GM23338 (cell line): ENCODE measurements at regions not wholly inside any gene's neighbourhood (a gene's known extent, or its start where the extent isn't known, plus 50 kb on each side); places are given as distances from the start of the nearest gene placed in this dataset.

Experiments
- CREB1 ChIP-seq: fragments of 250-450 bp; sonication (Bioruptor Pico); IDR thresholded peaks from 2 replicates; pipeline ENCODE4 v1.5.0; 2020; ENCODE audit warnings: low read depth, mild to moderate bottlenecking, moderate library complexity
- EZH2 ChIP-seq: fragments of 200-600 bp; sonication (generic); IDR thresholded peaks from one replicate; pipeline ENCODE4 v1.8.0; 2017; ENCODE audit warnings: antibody characterized with exemption, mild to moderate bottlenecking, low read depth; ENCODE audit not compliant: unreplicated experiment
- EZH2phosphoT487 ChIP-seq: fragments of 200-600 bp; sonication (generic); IDR thresholded peaks from one replicate; pipeline ENCODE4 v1.8.1; 2018; ENCODE audit warnings: antibody characterized with exemption; ENCODE audit not compliant: unreplicated experiment
- JUNB ChIP-seq: IDR thresholded peaks from one replicate; pipeline ENCODE4 v1.6.1; 2016; ENCODE audit warnings: antibody characterized with exemption; ENCODE audit not compliant: unreplicated experiment
- NANOG ChIP-seq: IDR thresholded peaks from 2 replicates; pipeline ENCODE4 v1.6.1; 2016; ENCODE audit warnings: antibody characterized with exemption, borderline replicate concordance
- POLR2AphosphoS5 ChIP-seq: IDR thresholded peaks from 2 replicates; pipeline ENCODE4 v1.6.1; 2016; ENCODE audit warnings: antibody characterized with exemption, low read depth
- STAT1 ChIP-seq: IDR thresholded peaks from one replicate; pipeline ENCODE4 v1.6.1; 2016; ENCODE audit warnings: antibody characterized with exemption; ENCODE audit not compliant: unreplicated experiment
- ZNF114 ChIP-seq: fragments of 250-450 bp; sonication (Bioruptor Pico); IDR thresholded peaks from 2 replicates; pipeline ENCODE4 v1.5.0; 2020; ENCODE audit warnings: mild to moderate bottlenecking, moderate library complexity
- ZNF331 ChIP-seq: fragments of 250-450 bp; sonication (Bioruptor Pico); IDR thresholded peaks from 2 replicates; pipeline ENCODE4 v1.5.0; 2020; ENCODE audit warnings: low read depth, mild to moderate bottlenecking, moderate library complexity
- TF ChIP-seq, protein P1 (sequence below), 2 experiments: fragments of 200-600 bp in 1 of 2; sonication (generic) in 1 of 2; conservative IDR thresholded peaks; 2 replicates each; pipeline versions ENCODE4 v1.5.1 to v1.6.1; 2016 to 2017; ENCODE audit warnings: antibody characterized with exemption in 2 of 2, low read depth in 2 of 2, mild to moderate bottlenecking in 2 of 2, moderate library complexity in 1 of 2
- TF ChIP-seq, protein P2 (sequence below): IDR thresholded peaks from one replicate; pipeline ENCODE4 v1.6.1; 2018; ENCODE audit warnings: antibody characterized with exemption; ENCODE audit not compliant: unreplicated experiment
- TF ChIP-seq, protein P3 (sequence below): IDR thresholded peaks from 2 replicates; pipeline ENCODE4 v1.6.1; 2016; ENCODE audit warnings: antibody characterized with exemption
- TF ChIP-seq, protein P4 (sequence below): fragments of 250-450 bp; sonication (Bioruptor Pico); IDR thresholded peaks from 2 replicates; pipeline ENCODE4 v1.5.0; 2020; ENCODE audit warnings: mild to moderate bottlenecking, moderate library complexity

DNA sequence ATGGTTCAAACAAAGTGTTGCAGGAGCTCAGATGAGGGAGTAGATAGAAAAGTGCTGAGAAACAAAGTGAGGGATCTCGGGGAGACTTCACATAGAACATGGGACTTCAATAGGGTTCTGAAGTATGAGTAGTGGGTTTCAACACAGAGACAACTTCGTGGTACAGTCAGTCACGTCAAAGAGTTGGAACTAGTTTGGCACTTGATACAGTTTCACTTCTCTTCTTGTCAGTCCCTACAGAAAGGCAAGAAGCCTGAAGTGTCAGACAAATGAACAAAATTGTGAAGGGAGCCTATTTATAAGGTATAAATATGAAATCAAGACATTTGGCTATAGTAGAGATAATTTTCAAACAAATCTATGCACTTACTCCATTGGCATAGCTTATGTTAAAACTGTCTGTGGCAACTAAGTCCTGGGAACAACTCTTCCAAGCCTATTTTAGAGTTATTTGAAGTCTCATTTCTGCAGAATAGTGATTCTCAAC is 338.0 kb downstream of the TDRD15 start:
- TF ChIP-seq EZH2 (no peak), POLR2AphosphoS5 (no peak), EZH2phosphoT487 (no peak), JUNB (no peak), CREB1 (CRISPR knock-in tag) (no peak), STAT1 (no peak), NANOG (no peak), ZNF331 (no peak), ZNF114 (no peak)
- TF ChIP-seq, protein P1, sequence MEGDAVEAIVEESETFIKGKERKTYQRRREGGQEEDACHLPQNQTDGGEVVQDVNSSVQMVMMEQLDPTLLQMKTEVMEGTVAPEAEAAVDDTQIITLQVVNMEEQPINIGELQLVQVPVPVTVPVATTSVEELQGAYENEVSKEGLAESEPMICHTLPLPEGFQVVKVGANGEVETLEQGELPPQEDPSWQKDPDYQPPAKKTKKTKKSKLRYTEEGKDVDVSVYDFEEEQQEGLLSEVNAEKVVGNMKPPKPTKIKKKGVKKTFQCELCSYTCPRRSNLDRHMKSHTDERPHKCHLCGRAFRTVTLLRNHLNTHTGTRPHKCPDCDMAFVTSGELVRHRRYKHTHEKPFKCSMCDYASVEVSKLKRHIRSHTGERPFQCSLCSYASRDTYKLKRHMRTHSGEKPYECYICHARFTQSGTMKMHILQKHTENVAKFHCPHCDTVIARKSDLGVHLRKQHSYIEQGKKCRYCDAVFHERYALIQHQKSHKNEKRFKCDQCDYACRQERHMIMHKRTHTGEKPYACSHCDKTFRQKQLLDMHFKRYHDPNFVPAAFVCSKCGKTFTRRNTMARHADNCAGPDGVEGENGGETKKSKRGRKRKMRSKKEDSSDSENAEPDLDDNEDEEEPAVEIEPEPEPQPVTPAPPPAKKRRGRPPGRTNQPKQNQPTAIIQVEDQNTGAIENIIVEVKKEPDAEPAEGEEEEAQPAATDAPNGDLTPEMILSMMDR (conservative IDR thresholded peaks at IDR 0.05; ENCODE audit: low read depth in 2 of 2): no peak
- TF ChIP-seq, protein P2, sequence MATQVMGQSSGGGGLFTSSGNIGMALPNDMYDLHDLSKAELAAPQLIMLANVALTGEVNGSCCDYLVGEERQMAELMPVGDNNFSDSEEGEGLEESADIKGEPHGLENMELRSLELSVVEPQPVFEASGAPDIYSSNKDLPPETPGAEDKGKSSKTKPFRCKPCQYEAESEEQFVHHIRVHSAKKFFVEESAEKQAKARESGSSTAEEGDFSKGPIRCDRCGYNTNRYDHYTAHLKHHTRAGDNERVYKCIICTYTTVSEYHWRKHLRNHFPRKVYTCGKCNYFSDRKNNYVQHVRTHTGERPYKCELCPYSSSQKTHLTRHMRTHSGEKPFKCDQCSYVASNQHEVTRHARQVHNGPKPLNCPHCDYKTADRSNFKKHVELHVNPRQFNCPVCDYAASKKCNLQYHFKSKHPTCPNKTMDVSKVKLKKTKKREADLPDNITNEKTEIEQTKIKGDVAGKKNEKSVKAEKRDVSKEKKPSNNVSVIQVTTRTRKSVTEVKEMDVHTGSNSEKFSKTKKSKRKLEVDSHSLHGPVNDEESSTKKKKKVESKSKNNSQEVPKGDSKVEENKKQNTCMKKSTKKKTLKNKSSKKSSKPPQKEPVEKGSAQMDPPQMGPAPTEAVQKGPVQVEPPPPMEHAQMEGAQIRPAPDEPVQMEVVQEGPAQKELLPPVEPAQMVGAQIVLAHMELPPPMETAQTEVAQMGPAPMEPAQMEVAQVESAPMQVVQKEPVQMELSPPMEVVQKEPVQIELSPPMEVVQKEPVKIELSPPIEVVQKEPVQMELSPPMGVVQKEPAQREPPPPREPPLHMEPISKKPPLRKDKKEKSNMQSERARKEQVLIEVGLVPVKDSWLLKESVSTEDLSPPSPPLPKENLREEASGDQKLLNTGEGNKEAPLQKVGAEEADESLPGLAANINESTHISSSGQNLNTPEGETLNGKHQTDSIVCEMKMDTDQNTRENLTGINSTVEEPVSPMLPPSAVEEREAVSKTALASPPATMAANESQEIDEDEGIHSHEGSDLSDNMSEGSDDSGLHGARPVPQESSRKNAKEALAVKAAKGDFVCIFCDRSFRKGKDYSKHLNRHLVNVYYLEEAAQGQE: no peak
- TF ChIP-seq, protein P3, sequence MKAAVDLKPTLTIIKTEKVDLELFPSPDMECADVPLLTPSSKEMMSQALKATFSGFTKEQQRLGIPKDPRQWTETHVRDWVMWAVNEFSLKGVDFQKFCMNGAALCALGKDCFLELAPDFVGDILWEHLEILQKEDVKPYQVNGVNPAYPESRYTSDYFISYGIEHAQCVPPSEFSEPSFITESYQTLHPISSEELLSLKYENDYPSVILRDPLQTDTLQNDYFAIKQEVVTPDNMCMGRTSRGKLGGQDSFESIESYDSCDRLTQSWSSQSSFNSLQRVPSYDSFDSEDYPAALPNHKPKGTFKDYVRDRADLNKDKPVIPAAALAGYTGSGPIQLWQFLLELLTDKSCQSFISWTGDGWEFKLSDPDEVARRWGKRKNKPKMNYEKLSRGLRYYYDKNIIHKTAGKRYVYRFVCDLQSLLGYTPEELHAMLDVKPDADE: no peak
- TF ChIP-seq, protein P4, sequence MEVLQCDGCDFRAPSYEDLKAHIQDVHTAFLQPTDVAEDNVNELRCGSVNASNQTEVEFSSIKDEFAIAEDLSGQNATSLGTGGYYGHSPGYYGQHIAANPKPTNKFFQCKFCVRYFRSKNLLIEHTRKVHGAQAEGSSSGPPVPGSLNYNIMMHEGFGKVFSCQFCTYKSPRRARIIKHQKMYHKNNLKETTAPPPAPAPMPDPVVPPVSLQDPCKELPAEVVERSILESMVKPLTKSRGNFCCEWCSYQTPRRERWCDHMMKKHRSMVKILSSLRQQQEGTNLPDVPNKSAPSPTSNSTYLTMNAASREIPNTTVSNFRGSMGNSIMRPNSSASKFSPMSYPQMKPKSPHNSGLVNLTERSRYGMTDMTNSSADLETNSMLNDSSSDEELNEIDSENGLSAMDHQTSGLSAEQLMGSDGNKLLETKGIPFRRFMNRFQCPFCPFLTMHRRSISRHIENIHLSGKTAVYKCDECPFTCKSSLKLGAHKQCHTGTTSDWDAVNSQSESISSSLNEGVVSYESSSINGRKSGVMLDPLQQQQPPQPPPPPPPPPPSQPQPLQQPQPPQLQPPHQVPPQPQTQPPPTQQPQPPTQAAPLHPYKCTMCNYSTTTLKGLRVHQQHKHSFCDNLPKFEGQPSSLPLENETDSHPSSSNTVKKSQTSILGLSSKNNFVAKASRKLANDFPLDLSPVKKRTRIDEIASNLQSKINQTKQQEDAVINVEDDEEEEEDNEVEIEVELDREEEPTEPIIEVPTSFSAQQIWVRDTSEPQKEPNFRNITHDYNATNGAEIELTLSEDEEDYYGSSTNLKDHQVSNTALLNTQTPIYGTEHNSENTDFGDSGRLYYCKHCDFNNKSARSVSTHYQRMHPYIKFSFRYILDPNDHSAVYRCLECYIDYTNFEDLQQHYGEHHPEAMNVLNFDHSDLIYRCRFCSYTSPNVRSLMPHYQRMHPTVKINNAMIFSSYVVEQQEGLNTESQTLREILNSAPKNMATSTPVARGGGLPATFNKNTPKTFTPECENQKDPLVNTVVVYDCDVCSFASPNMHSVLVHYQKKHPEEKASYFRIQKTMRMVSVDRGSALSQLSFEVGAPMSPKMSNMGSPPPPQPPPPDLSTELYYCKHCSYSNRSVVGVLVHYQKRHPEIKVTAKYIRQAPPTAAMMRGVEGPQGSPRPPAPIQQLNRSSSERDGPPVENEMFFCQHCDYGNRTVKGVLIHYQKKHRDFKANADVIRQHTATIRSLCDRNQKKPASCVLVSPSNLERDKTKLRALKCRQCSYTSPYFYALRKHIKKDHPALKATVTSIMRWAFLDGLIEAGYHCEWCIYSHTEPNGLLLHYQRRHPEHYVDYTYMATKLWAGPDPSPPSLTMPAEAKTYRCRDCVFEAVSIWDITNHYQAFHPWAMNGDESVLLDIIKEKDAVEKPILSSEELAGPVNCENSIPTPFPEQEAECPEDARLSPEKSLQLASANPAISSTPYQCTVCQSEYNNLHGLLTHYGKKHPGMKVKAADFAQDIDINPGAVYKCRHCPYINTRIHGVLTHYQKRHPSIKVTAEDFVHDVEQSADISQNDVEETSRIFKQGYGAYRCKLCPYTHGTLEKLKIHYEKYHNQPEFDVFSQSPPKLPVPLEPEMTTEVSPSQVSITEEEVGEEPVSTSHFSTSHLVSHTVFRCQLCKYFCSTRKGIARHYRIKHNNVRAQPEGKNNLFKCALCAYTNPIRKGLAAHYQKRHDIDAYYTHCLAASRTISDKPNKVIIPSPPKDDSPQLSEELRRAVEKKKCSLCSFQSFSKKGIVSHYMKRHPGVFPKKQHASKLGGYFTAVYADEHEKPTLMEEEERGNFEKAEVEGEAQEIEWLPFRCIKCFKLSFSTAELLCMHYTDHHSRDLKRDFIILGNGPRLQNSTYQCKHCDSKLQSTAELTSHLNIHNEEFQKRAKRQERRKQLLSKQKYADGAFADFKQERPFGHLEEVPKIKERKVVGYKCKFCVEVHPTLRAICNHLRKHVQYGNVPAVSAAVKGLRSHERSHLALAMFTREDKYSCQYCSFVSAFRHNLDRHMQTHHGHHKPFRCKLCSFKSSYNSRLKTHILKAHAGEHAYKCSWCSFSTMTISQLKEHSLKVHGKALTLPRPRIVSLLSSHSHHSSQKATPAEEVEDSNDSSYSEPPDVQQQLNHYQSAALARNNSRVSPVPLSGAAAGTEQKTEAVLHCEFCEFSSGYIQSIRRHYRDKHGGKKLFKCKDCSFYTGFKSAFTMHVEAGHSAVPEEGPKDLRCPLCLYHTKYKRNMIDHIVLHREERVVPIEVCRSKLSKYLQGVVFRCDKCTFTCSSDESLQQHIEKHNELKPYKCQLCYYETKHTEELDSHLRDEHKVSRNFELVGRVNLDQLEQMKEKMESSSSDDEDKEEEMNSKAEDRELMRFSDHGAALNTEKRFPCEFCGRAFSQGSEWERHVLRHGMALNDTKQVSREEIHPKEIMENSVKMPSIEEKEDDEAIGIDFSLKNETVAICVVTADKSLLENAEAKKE: no peak
